ENCODE measurements at regions not wholly inside any gene's neighbourhood (a gene's known extent, or its start where the extent isn't known, plus 50 kb on each side); places are given as distances from the start of the nearest gene placed in this dataset.

GRCh38 chr12:88935856-88936255, 355.6 kb upstream of the KITLG start:
- no peak for TF ChIP-seq ZNF274 (IDR thresholded peaks at IDR 0.05; ENCODE audit: low read depth, low read length)
- no peak for TF ChIP-seq YY1 (IDR thresholded peaks at IDR 0.05; ENCODE audit: insufficient read depth, insufficient read length)
- no peak for TF ChIP-seq SUZ12 (IDR thresholded peaks at IDR 0.05; ENCODE audit: extremely low read depth, insufficient read depth, insufficient read length)
